ENCODE measurements at regions not wholly inside any gene's neighbourhood (a gene's known extent, or its start where the extent isn't known, plus 50 kb on each side); places are given as distances from the start of the nearest gene placed in this dataset.
A peak's percentile ranks its signal among the peaks of the same experiment; 100 is the strongest.

GRCh38 chr4:46649390-46649789 lies 259.5 kb upstream of the GABRA2 start:
- TF ChIP-seq ZNF146 (tag by site-specific recombination; IDR thresholded peaks at IDR 0.05) (no peak), ZSCAN4 (tag by site-specific recombination; IDR thresholded peaks at IDR 0.05) (no peak), TRIM28 (IDR thresholded peaks at IDR 0.05; ENCODE audit: borderline replicate concordance, low read length) (no peak)
- no peak overlapping the region for H3K27ac ChIP-seq (ENCODE audit: extremely low read depth, low read depth, low read length)
- POLR2A ChIA-PET: no interaction called here
- H3K4me1 ChIP-seq (ENCODE audit: control insufficient read depth, insufficient read depth, low read length): no peaks in the 10 kb centered on the region
- no peak overlapping the region for H3K4me3 ChIP-seq (ENCODE audit: low read depth, low read length)
- H3K36me3 ChIP-seq (ENCODE audit: control insufficient read depth in 2 of 2, insufficient read depth in 1 of 2, low read length in 2 of 2): no peaks in the 10 kb centered on the region
- CTCF ChIA-PET: no interaction called here
- no peaks in the 10 kb centered on the region for H3K9me3 ChIP-seq (ENCODE audit: control insufficient read depth, insufficient read depth, low read depth, low read length)

- Histone ChIP-seq H3K9me3 (ENCODE audit: control insufficient read depth, insufficient read depth, low read depth, low read length) (no peaks in the 10 kb centered on the region), H3K36me3 (ENCODE audit: control insufficient read depth in 2 of 2, insufficient read depth in 1 of 2, low read length in 2 of 2) (no peaks in the 10 kb centered on the region), H3K4me3 (ENCODE audit: low read depth, low read length) (no peak overlapping the region), H3K4me1 (ENCODE audit: control insufficient read depth, insufficient read depth, low read length) (no peaks in the 10 kb centered on the region), H3K27ac (ENCODE audit: extremely low read depth, low read depth, low read length) (no peak overlapping the region)
- TF ChIP-seq ZNF654 (tag by site-specific recombination; IDR thresholded peaks at IDR 0.05; ENCODE audit: low read depth): peak; percentile 41
- TF ChIP-seq ZNF48 (tag by site-specific recombination; IDR thresholded peaks at IDR 0.05): no peak
- POLR2A ChIA-PET: no interaction called here
- CTCF ChIA-PET: interaction anchor here (0.6 to 2.5 kb wide), 7 partner anchors 12 to 1034 kb away, joined by 3 to 24 read pairs (median 3); no protein-coding TSS in a partner anchor
Measured at GRCh38 chr4:46648088-46648744, 258.3 kb upstream of the GABRA2 start.

GRCh38 chr4:46645126-46645525 lies 255.2 kb upstream of the GABRA2 start:
- no peak overlapping the region for H3K27ac ChIP-seq (ENCODE audit: extremely low read depth, low read depth, low read length)

More at GRCh38 chr4:46645126-46645525, 255.2 kb upstream of the GABRA2 start:
- POLR2A ChIA-PET: no interaction called here
- Histone ChIP-seq H3K9me3 (ENCODE audit: control insufficient read depth, insufficient read depth, low read depth, low read length) (no peaks in the 10 kb centered on the region), H3K36me3 (ENCODE audit: control insufficient read depth in 2 of 2, insufficient read depth in 1 of 2, low read length in 2 of 2) (no peaks in the 10 kb centered on the region), H3K4me3 (ENCODE audit: low read depth, low read length) (no peak overlapping the region), H3K4me1 (ENCODE audit: control insufficient read depth, insufficient read depth, low read length) (no peaks in the 10 kb centered on the region)
- CTCF ChIA-PET: interaction anchor here (1.3 kb wide), 1 partner anchor 316 kb away, joined by 4 read pairs; no protein-coding TSS in a partner anchor
- TF ChIP-seq ZNF791 (tag by site-specific recombination; IDR thresholded peaks at IDR 0.05) (no peak), ZSCAN30 (tag by site-specific recombination; IDR thresholded peaks at IDR 0.05) (no peak), ZNF449 (tag by site-specific recombination; IDR thresholded peaks at IDR 0.05) (no peak), ZNF677 (tag by site-specific recombination; IDR thresholded peaks at IDR 0.05) (no peak), ZNF777 (tag by site-specific recombination; IDR thresholded peaks at IDR 0.05; ENCODE audit: borderline replicate concordance) (no peak), ZBTB11 (tag by site-specific recombination; conservative IDR thresholded peaks at IDR 0.05; ENCODE audit: low read depth) (no peak)
